BLaER1 (cell line): ENCODE measurements at regions not wholly inside any gene's neighbourhood (a gene's known extent, or its start where the extent isn't known, plus 50 kb on each side); places are given as distances from the start of the nearest gene placed in this dataset.
"Not testable (repeated sequence)": the region's sequence is repeated elsewhere in the genome, so short reads cannot be mapped to it uniquely, and the experiment has no call there.

Experiments
- H3K27ac ChIP-seq: shearing (Covaris generic); formaldehyde crosslinking; 2 replicates; pipeline ENCODE4 v1.8.1; 2022
- H3K27me3 ChIP-seq: shearing (Covaris generic); formaldehyde crosslinking; 2 replicates; pipeline ENCODE4 v1.8.1; 2022
- H3K36me3 ChIP-seq: shearing (Covaris generic); formaldehyde crosslinking; 2 replicates; pipeline ENCODE4 v1.8.1; 2022
- H3K4me1 ChIP-seq: shearing (Covaris generic); formaldehyde crosslinking; 2 replicates; pipeline ENCODE4 v1.8.1; 2022
- H3K4me2 ChIP-seq: shearing (Covaris generic); formaldehyde crosslinking; 2 replicates; pipeline ENCODE4 v1.8.1; 2022
- H3K4me3 ChIP-seq: shearing (Covaris generic); formaldehyde crosslinking; 2 replicates; pipeline ENCODE4 v1.8.1; 2022
- H3K9ac ChIP-seq: shearing (Covaris generic); formaldehyde crosslinking; 2 replicates; pipeline ENCODE4 v1.8.1; 2022
- H3K9me3 ChIP-seq: shearing (Covaris generic); formaldehyde crosslinking; 2 replicates; pipeline ENCODE4 v1.8.1; 2022
- H4K20me1 ChIP-seq: shearing (Covaris generic); formaldehyde crosslinking; 2 replicates; pipeline ENCODE4 v1.8.1; 2022
- Cebpa-rat ChIP-seq: shearing (Covaris generic); IDR thresholded peaks from 2 replicates; pipeline ENCODE4 v1.8.1; 2022

- peaks cover 7% of the 10 kb centered on the region for H3K4me1 ChIP-seq
- H3K9ac ChIP-seq: no peak overlapping the region
- H3K4me3 ChIP-seq: no peak overlapping the region
- no peaks in the 10 kb centered on the region for H4K20me1 ChIP-seq
- H3K9me3 ChIP-seq: no peaks in the 10 kb centered on the region
- peak overlapping the region; percentile 50 for H3K4me2 ChIP-seq
- no peaks in the 10 kb centered on the region for H3K36me3 ChIP-seq
- TF ChIP-seq Cebpa-rat: no peak
- no peak overlapping the region for H3K27ac ChIP-seq
- H3K27me3 ChIP-seq: no peaks in the 10 kb centered on the region
These were observed 115.0 kb upstream of the SHISA3 start for GRCh38 chr4:42282081-42282901.

GRCh38 chr4:42284030-42284429, 113.3 kb upstream of the SHISA3 start:
- no peak for TF ChIP-seq Cebpa-rat
- Histone ChIP-seq H4K20me1 (no peaks in the 10 kb centered on the region), H3K9me3 (no peaks in the 10 kb centered on the region)

DNA sequence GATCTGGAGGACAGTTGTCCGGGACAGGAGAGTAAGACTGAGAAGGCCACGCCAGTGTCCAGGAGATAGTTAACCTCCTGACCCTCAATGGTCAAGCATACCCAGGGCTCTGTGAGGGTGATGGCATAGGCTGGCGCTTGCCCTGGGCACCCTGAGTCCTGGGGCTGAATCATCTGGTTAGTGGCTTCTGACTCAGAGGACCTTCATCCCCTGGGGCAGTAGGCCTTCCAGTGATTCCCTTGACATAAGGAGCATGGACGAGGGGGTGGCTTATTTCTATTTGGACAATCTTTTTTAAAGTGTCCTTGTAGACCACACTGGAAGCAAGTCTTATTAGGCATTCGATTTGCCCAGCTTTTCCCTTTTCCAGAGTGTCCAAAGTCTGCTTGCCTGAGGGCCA, 108.4 kb upstream of the SHISA3 start:
- not testable (repeated sequence) for H3K4me1 ChIP-seq, H3K4me3 ChIP-seq, H4K20me1 ChIP-seq, H3K4me2 ChIP-seq, H3K27ac ChIP-seq, H3K9ac ChIP-seq, H3K36me3 ChIP-seq, H3K9me3 ChIP-seq, H3K27me3 ChIP-seq

More at GRCh38 chr4:42284030-42284429, 113.3 kb upstream of the SHISA3 start:
- no peak overlapping the region for H3K4me3 ChIP-seq
- H3K4me2 ChIP-seq: no peak overlapping the region
- H3K27me3 ChIP-seq: no peaks in the 10 kb centered on the region
- H3K27ac ChIP-seq: no peak overlapping the region
- H3K36me3 ChIP-seq: no peaks in the 10 kb centered on the region
- H3K4me1 ChIP-seq: peaks cover 7% of the 10 kb centered on the region
- no peak overlapping the region for H3K9ac ChIP-seq

GRCh38 chr4:42292192-42292591, 105.1 kb upstream of the SHISA3 start:
- H3K4me1 ChIP-seq, H4K20me1 ChIP-seq, H3K9ac ChIP-seq, H3K9me3 ChIP-seq, H3K27ac ChIP-seq, H3K4me3 ChIP-seq, H3K27me3 ChIP-seq, H3K4me2 ChIP-seq, H3K36me3 ChIP-seq: not testable (repeated sequence)

DNA sequence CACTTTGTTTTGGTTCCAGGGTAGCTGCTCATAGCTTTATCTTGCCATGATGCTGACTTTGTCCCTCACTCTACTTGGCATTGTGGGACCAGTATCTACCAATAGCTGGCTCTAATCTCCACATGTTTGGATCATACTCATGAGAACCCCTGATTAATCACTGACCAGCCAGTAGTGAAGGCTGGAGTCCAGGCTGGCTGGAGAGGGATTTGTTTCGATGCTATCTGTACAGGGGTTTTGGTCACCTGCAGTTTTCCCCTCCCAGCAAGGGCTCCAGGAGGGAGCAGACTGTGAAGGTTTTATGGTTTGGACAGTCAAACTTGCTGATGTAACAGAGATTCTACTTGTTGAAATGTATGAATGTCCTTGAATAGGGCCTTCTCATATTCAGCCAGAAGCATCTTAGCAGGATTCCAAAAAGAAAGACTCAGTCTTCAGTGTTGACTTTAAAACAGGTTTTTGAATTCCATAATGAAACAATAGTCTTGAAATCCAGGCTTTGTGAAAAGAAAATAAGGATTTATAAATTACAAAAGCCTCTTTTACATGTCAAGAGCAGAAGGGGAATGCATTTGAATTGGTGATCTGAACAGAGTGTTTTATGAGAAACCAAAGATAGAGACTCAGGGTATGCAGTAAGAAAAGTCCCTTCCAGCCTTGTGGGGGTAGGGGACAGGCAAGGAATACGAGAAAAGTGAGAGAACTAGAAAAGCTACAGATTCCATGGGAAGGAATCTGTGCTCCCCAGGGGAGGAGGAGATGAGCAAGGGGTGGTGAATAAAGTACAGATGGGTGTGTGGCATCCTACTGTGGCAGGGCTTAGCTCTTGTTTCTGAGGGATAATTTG, 103.1 kb upstream of the SHISA3 start:
- Histone ChIP-seq H3K4me2 (no peak overlapping the region), H3K4me3 (no peak overlapping the region), H3K36me3 (no peaks in the 10 kb centered on the region), H3K9me3 (no peaks in the 10 kb centered on the region), H4K20me1 (no peaks in the 10 kb centered on the region), H3K9ac (no peak overlapping the region), H3K27me3 (no peaks in the 10 kb centered on the region), H3K4me1 (no peaks in the 10 kb centered on the region), H3K27ac (no peak overlapping the region)
- TF ChIP-seq Cebpa-rat: no peak

GRCh38 chr4:42296196-42296595, 101.1 kb upstream of the SHISA3 start:
- Histone ChIP-seq H3K27ac (no peak overlapping the region), H3K4me3 (no peak overlapping the region), H3K9me3 (no peaks in the 10 kb centered on the region), H3K4me2 (no peak overlapping the region), H4K20me1 (no peaks in the 10 kb centered on the region), H3K36me3 (no peaks in the 10 kb centered on the region), H3K9ac (no peak overlapping the region), H3K4me1 (no peaks in the 10 kb centered on the region), H3K27me3 (no peaks in the 10 kb centered on the region)
- no peak for TF ChIP-seq Cebpa-rat

- Histone ChIP-seq H3K9ac (no peak overlapping the region), H3K36me3 (no peaks in the 10 kb centered on the region), H3K27me3 (no peaks in the 10 kb centered on the region), H3K9me3 (no peaks in the 10 kb centered on the region), H3K27ac (no peak overlapping the region), H4K20me1 (no peaks in the 10 kb centered on the region), H3K4me1 (no peaks in the 10 kb centered on the region), H3K4me2 (no peak overlapping the region), H3K4me3 (no peak overlapping the region)
- TF ChIP-seq Cebpa-rat: peak; percentile 60
These were observed 94.9 kb upstream of the SHISA3 start for GRCh38 chr4:42302348-42302747.

DNA sequence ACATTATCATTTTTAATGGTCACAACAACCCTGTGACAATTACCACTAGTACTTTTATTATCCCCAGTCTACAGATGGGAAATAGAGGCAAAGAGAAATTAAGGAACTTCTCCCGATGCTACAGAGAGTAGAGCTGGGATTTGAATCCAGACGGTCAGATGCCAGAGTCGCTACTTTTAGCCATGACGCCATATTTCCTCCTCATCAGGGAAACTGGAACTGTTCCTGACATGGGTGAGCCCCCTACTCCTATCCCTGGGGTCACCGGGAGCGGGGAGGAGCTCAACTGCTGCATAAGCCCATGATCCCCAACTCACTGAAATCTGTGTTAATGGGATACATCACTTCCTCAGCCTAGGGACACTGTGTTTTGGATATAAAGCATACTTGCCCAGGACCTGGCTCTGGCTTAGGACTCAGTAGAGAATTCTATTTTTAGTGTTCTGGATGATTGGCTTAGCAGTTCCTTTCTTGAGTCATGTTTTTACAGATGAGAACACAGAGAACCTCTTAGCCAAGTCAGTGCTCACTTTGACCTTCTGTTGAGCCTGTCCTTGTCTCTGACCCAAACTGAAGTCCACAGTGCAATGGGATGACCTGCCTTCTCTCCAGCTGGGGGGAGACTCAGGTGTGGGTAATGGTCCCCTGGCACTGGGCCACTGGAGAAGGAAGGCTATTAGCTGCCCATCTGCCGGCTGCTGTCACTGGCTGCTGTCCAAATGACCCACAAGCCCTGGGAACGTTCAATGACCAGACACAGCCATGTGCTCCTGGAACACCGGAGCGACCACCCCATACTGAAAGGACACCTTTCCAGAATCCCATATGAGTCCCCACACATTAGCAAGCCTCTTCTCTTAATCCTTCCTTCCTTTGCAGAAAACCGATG, 90.8 kb upstream of the SHISA3 start:
- Histone ChIP-seq H3K36me3 (no peaks in the 10 kb centered on the region), H3K9ac (no peak overlapping the region), H3K4me3 (no peak overlapping the region), H3K4me2 (0 out of 2 replicates have a peak overlapping the region, but pooled peaks have one; percentile 9), H3K4me1 (no peaks in the 10 kb centered on the region), H3K27me3 (no peaks in the 10 kb centered on the region), H3K9me3 (no peaks in the 10 kb centered on the region), H4K20me1 (no peaks in the 10 kb centered on the region), H3K27ac (no peak overlapping the region)
- no peak for TF ChIP-seq Cebpa-rat

DNA sequence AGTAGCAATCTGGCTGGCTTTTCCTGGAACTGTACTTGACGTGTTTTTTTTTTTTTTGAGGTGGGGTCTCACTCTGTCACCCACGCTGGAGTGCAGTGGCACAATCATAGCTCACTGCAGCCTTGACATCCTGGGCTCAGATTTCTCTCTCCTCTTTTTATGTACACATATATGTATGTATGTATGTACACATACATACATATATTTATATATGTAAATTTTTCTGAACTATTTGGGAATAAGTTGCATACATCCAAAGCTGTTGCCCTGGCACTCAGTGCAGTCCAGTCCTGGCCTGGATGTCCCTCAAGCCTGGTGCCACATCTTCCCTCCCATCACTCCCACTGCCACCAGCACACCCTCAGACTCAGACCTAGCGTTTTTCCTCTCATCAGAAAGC, 89.0 kb upstream of the SHISA3 start:
- Histone ChIP-seq H3K27ac (no peak overlapping the region), H3K4me2 (no peak overlapping the region), H3K4me3 (no peak overlapping the region), H3K4me1 (no peaks in the 10 kb centered on the region), H3K9ac (no peak overlapping the region), H3K9me3 (peaks cover 3% of the 10 kb centered on the region; the same call in 1 of the 2 replicates), H3K36me3 (no peaks in the 10 kb centered on the region), H4K20me1 (no peaks in the 10 kb centered on the region), H3K27me3 (no peaks in the 10 kb centered on the region)
- TF ChIP-seq Cebpa-rat: no peak
